ENCODE measurements at regions not wholly inside any gene's neighbourhood (a gene's known extent, or its start where the extent isn't known, plus 50 kb on each side); places are given as distances from the start of the nearest gene placed in this dataset.

DNA sequence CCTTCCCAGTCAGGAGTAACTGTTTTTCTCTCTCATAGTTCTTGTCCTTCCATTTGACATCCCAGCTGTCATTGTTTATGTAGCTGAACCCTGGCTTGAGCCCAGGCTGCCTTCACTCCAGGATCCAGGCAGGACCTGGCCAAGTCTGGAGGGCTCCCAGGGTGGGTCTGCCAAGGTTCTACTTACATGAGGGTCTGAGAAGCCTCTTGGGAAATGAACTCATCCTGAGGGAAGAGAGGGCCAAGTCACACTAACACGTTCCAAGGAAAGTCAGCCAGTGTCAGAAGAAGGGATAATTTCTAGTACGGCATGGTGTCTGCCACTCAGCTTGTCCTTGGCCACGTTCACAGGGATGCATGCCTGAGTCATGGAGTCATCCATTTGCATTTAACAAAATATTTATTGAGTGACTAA is 54.8 kb upstream of the SRD5A3 start:
- DNase-seq (peak; percentile 81), ATAC-seq (ENCODE audit: poor library complexity) (peak; percentile 88)
- intact Hi-C loops (cut with DNase I), result no loop called here

- ATAC-seq (ENCODE audit: poor library complexity), result no peak
Observed at GRCh38 chr4:55296096-55296495, 49.9 kb upstream of the SRD5A3 start.

More at GRCh38 chr4:55296096-55296495, 49.9 kb upstream of the SRD5A3 start:
- intact Hi-C loops (cut with DNase I), result no loop called here
- no peak for DNase-seq

Measured in Right ventricle myocardium superior (tissue), 1 donor.